ENCODE measurements at regions not wholly inside any gene's neighbourhood (a gene's known extent, or its start where the extent isn't known, plus 50 kb on each side); places are given as distances from the start of the nearest gene placed in this dataset.
A peak's percentile ranks its signal among the peaks of the same experiment; 100 is the strongest.

GRCh38 chr16:82567175-82567574, 59.6 kb upstream of the CDH13 start:
- DNase-seq: no peak

DNA sequence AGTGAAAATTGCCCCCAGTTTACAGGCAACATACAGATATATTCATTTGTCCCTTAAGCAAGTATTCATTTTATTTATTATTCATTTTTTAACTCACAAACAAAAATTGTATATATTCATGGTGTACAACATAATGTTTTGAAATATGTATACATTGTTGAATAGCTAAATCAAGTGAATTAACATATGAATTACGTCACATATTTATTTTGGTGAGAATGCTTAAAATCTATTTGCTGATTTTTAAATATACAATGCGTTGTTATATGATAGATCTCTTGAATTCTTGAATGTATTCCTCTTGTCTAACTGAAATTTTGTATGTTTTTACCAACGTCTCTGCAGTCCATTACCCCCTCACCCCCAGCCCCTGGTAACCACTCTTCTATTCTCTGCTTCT, 63.4 kb upstream of the CDH13 start:
- no peak for DNase-seq

DNA sequence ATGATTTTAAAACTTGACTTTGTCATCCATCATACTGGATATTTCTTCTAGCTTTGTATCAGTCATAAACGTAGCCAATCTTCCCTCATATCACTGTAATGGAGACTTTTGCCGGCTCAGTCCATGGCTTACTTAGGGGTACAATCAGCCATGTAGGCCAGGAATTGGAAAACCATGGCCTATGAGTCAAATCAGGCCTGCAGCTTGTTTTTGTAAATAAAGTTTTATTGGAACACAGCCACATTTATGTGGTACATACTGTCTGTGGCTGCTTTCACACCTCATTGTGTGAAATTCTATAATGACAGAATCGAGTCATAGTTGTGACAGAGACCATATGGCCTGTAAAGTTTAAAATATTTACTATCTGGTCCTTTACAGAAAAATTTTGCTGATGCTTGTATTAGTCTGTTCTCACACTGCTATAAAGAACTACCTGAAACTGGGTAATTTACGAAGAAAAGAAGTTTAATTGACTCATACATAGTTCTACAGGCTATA, 64.5 kb upstream of the CDH13 start:
- DNase-seq: no peak

- DNase-seq: no peak
These were observed 65.9 kb upstream of the CDH13 start for GRCh38 chr16:82560805-82561325.

- peak; percentile 20 for DNase-seq
These were observed 82.2 kb upstream of the CDH13 start for GRCh38 chr16:82544378-82545160.

- DNase-seq: no peak
These were observed 84.1 kb upstream of the CDH13 start for GRCh38 chr16:82542714-82543113.

DNA sequence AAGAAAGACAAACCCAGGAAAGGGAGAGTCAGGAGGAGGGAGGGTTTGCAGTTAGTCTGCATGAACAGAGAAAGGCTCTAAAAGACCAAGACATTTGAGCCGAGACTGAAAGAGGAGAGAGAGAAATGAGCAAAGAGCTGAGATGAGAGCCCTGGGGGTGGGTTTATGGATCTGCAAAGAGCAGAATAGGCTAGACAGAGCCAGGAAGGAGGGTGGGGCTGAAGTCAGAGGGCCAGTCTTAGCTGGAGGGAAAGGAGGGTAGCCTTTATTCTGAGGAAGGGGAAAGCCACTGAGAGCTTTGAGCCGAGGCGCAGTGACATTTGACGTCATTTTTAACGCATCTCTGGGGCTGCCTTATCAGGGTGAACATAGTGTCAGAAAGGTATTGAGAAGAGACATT, 85.7 kb upstream of the CDH13 start:
- DNase-seq: no peak

GRCh38 chr16:82535764-82536163, 91.0 kb upstream of the CDH13 start:
- no peak for DNase-seq

- DNase-seq: no peak
These were observed 91.5 kb upstream of the CDH13 start for GRCh38 chr16:82535262-82535661.

DNA sequence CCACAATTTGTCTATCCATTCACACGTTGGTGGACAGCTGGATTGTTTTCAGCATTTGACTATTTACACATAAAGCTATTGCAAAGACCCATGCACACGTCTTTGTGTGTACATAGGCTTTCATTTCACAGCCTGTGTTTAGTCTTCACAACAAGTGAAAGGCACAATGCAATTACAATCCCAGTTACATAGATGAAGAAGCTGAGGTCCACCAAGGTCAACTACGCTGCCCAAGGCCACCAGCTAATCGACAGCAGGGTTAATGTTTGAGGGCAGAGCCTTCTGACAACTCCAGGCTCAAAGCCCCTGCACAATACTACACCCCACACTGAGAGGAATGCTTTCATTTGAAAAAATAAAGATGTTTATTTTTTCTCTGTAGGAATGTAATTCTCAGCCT, 93.6 kb upstream of the CDH13 start:
- DNase-seq: no peak

- no peak for DNase-seq
These were observed 95.9 kb upstream of the CDH13 start for GRCh38 chr16:82530883-82531282.

DNA sequence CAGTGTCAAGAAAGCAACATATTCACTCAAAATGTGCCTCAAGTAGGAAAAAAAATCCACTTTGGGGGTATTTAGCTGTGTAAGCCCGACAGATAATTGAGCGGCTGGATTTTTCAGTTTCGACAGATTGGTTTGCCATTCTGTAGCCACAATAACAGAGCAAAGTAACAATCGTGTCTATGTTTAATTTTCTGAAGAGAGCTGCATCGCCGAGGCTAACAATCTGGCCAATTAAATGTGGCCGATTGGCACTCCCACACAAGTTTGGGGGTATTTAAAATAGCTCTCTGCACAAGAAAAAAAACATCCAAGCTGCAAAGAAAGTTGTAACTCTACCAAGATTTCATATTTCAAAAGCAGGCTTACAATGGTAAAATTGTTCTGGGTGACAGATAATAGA, 99.7 kb upstream of the CDH13 start:
- DNase-seq: no peak

GRCh38 chr16:82524976-82525375, 101.8 kb upstream of the CDH13 start:
- DNase-seq: peak; percentile 41

DNA sequence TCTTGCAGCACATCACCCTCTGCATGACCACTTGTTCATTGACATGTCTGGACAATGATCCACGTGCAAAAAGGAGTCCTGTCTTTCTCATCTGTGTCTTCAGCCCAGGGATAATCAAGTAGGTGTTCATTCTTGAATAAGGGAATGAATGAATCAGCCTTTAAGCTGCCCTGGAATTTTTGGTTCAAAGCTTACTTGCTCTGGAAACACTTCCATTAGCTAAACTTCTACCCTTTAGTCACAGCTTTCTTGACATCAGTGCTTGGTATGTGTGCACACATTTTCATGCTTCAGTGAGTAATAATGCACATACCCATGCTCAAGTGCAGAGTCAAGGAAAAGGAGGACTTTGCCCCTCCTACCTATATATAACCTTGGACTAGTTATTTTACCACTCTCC, 103.0 kb upstream of the CDH13 start:
- DNase-seq: no peak

GRCh38 chr16:82522026-82522425, 104.7 kb upstream of the CDH13 start:
- DNase-seq: no peak

GRCh38 chr16:82518811-82519210, 108.0 kb upstream of the CDH13 start:
- no peak for DNase-seq

GRCh38 chr16:82514262-82514661, 112.5 kb upstream of the CDH13 start:
- DNase-seq: no peak

- DNase-seq: no peak
These were observed 115.9 kb upstream of the CDH13 start for GRCh38 chr16:82510789-82511305.

DNA sequence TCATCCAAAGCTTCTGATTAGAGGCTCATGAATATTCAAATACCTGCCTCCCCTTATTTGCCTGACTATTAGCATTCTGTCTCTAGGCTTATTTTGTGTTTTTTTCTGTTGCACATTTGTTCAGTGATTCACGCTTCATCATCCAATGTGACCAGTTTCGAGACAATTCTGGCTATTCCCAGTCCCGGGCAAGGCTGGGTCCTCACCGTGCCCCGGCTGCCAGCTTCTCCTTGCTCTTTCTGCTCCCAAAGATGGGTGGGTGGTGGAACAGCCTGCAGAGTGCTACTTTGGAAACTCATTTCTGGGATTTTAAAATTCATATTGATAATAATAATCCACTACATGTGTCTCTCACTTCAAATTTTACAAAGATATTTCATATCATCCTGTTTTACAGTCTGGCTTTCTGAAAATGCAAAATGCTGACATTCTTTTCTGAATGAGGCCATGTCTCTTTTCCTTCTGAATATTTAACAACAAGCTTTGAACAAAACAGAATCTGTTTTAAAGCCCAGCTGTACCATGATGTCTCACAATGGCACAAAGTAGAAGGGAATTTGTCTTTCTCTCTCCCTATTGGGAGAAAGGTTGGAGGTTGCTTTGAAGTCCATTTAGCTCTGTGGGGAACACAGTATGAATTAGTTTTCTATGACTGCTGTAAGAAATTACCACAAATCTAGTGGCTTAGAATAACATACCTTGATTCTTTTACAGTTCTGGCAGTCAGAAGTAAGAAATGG, 116.9 kb upstream of the CDH13 start:
- DNase-seq: no peak

GRCh38 chr16:82506692-82507670, 119.8 kb upstream of the CDH13 start:
- DNase-seq: peak; percentile 71

GRCh38 chr16:82504836-82505235, 121.9 kb upstream of the CDH13 start:
- no peak for DNase-seq

DNA sequence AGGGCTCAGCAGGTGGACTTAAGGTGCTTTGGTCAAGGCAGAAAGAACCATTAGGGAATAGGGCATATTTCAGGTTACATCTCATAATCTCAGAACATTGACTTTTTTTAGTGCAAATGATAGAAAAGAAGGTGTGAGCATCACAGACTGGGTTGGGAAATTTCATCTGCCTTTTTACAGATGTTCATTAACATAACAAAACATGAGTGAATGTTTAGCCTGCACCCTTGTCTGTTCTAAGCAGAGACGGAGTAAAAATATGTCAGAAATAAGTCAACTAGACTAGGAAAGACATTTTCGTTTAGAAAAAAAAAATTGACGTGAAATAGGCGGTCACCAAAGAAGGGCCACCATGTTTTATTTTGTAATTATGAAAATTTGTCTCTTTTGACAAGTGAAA, 127.5 kb upstream of the CDH13 start:
- no peak for DNase-seq

DNA sequence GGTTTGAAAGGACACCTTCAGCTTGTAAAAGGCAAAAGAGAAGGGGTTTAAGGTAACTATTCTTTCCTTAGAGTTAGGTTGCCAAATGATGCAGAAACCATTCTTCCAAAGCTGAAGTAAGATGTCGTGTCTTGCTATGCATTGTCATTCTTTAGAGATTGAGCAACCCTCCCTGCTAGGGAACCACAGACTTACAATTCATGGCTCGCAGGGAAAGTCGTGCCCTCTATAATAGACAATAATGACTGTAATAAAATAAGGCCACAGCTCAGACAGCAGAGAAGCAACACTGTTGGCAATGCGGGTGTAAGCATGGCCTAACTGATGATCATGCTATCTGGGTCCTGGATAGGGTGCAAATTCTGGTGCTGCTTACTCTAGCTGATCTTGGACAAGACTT, 129.6 kb upstream of the CDH13 start:
- DNase-seq: no peak

All from NCI-H1092 (cell line).